K562 (cell line): ENCODE measurements at regions not wholly inside any gene's neighbourhood (a gene's known extent, or its start where the extent isn't known, plus 50 kb on each side); places are given as distances from the start of the nearest gene placed in this dataset.

ENCODE experiments used
- TCF3 ChIP-seq: sonication (generic); formaldehyde crosslinking; IDR thresholded peaks from 2 replicates; pipeline ENCODE4 v1.4.0; 2020; ENCODE audit warnings: mild to moderate bottlenecking, missing genetic modification reagents
- TF ChIP-seq, protein P1 (sequence below): fragments of 450-650 bp; IDR thresholded peaks from 2 replicates; pipeline ENCODE4 v1.7.0; 2016; ENCODE audit warnings: borderline replicate concordance

- TF ChIP-seq, protein P1, sequence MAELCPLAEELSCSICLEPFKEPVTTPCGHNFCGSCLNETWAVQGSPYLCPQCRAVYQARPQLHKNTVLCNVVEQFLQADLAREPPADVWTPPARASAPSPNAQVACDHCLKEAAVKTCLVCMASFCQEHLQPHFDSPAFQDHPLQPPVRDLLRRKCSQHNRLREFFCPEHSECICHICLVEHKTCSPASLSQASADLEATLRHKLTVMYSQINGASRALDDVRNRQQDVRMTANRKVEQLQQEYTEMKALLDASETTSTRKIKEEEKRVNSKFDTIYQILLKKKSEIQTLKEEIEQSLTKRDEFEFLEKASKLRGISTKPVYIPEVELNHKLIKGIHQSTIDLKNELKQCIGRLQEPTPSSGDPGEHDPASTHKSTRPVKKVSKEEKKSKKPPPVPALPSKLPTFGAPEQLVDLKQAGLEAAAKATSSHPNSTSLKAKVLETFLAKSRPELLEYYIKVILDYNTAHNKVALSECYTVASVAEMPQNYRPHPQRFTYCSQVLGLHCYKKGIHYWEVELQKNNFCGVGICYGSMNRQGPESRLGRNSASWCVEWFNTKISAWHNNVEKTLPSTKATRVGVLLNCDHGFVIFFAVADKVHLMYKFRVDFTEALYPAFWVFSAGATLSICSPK, result no peak
- TF ChIP-seq TCF3 (CRISPR knock-in tag), result no peak
Measured at GRCh38 chr4:81883004-81883403, 411.3 kb upstream of the RASGEF1B start.
